Right renal cortex interstitium (tissue), 3 donors: ENCODE measurements at regions not wholly inside any gene's neighbourhood (a gene's known extent, or its start where the extent isn't known, plus 50 kb on each side); places are given as distances from the start of the nearest gene placed in this dataset.

ENCODE experiments used
- DNase-seq, 3 donors: peaks; one replicate each; pipeline ENCODE4 v3.0.0-alpha.2; 2013; ENCODE audit warnings: low read depth in 3 of 3, low spot score in 2 of 3

- DNase-seq = no peak
Observed at GRCh38 chr7:35508623-35509400, 186.1 kb downstream of the HERPUD2 start.

DNA sequence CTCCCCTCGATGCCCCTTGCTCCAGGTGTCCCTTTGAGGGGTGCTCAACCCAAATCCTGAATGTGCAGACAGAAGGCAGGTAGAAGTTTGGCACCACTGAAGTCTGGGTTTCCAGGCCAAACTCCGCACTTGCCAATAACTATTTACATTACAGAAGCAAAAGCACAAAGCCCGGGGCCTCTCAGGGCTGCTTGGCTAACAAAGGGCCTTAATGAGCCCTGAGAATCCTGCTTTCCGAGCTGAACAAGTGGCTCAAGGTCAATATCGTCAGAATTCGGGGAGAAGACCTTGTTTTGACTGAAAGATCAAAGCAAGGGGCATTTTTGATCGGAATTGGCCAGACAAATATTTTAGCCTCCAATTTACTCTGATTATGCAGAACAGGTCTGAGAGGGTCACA lies 189.9 kb downstream of the HERPUD2 start:
- DNase-seq = no peak

DNA sequence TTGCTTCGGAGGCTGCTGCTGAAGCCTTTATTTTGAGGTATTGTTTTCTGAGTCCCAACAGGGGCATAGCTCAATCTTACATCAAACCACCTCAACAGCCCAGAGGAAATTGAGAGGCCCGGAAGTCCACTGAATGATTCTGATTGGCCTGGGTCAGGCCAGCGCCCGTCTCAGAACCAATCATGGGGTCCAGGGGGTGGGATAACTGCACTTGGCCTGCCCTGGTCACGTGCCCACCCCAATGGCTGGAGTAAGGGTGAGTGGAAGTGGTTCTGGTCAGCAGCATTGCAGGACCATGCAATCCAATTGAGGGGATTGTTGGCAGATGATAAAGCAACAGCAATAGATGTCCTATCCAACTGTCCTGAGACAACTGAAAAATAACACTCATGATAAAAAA lies 190.6 kb downstream of the HERPUD2 start:
- no peak for DNase-seq

- DNase-seq = no peak
Observed at GRCh38 chr7:35501681-35502080, 193.3 kb downstream of the HERPUD2 start.

DNA sequence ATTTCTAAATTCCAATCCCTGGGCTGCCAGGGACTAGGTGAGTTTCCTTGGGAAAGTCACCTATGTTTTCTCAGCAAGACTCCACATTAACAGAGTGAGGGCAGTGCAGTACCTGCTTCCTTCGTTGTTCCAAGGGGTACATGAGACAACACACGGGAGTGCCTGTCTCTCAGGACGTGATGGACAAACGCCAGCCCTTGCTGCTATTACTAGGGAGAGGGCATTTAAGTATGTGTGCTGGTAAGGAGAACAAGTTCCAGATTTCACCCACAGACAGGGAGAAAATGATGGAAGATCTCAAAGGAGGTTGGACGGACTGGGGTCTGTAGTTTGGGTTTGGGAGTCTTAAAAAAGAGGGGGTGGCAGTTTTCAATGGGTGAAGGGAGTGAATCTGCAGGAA lies 195.7 kb downstream of the HERPUD2 start:
- no peak for DNase-seq

DNA sequence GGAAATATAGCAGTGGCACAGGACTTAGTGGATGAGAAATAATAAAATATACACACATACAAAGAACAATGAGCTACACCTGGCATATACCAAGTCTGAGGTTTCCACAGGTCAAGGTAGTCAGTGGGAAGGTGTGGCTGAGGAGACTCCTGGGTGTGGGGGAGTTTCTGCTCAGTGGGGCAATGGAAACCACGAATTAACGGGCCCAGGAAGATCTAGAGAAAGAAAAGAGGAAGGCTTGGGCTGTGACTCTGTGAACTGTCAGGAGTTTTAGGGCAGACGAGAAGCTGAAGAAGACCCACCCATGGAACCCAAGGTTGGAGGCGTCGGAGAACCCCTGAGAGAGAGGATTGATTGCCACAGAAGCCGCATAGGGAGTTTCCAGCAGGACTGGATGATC lies 196.5 kb downstream of the HERPUD2 start:
- no peak for DNase-seq

- no peak for DNase-seq
Observed at GRCh38 chr7:35495844-35496243, 199.1 kb downstream of the HERPUD2 start.

GRCh38 chr7:35495377-35495776 lies 199.6 kb downstream of the HERPUD2 start:
- DNase-seq = no peak

- DNase-seq = no peak
Observed at GRCh38 chr7:35494407-35494806, 200.5 kb downstream of the HERPUD2 start.

DNA sequence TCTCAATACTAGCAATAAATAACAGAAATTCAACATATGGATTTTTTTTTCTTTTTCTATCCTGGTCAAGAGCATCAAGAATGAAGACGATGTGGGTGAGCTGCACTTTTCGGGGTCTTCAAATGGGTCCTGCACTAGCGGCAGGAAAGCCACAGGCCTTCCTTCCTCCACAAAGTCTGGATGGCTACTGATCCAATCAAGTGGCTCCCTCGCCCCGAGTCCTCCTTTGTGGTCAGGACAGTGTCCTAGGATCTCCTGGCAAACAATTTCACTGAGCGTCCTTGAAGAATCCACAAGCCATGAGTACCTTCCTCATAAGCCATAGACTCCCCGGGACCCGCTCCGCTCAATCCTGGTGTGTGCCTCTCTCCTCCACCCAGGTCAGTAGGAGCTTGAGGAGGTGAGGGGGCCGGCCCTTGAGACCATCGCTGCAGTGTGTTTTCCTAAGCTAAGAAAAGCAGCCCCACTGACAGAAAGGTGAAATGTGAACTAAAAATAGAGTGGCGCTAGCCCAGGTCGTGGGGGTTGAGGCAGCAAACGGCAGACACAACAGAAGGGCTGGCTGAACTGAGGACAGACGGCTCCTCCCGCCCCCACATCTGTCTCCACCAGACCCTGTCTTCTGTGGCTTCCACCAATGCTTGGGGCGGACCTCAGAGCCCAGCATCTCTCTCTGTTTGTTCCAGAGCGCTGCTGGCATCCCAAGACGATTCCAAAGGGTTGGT lies 202.3 kb downstream of the HERPUD2 start:
- DNase-seq = no peak

GRCh38 chr7:35491233-35491632 lies 203.7 kb downstream of the HERPUD2 start:
- no peak for DNase-seq

GRCh38 chr7:35487841-35488240 lies 207.1 kb downstream of the HERPUD2 start:
- DNase-seq = no peak

DNA sequence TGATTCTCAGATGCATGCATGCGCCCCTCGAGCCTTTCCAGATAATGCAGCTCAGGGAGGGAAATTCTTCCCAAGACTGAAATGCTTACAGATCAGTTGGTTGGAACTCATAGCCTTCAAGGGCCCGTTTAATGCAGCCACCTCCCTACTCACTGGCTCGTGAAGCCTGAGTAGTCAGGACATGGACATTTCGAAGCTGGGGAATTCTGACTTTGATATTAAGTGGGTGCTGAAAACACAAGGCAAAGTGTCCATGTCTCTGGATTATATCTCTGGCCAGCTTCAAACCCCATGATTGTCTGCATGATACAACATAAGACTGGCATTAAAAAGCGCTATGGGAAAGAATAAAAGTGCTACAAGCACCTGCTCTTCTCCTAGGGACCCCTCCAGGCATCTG lies 207.5 kb downstream of the HERPUD2 start:
- no peak for DNase-seq

GRCh38 chr7:35485436-35485835 lies 209.5 kb downstream of the HERPUD2 start:
- DNase-seq = no peak

GRCh38 chr7:35483568-35483967 lies 211.4 kb downstream of the HERPUD2 start:
- DNase-seq = no peak

DNA sequence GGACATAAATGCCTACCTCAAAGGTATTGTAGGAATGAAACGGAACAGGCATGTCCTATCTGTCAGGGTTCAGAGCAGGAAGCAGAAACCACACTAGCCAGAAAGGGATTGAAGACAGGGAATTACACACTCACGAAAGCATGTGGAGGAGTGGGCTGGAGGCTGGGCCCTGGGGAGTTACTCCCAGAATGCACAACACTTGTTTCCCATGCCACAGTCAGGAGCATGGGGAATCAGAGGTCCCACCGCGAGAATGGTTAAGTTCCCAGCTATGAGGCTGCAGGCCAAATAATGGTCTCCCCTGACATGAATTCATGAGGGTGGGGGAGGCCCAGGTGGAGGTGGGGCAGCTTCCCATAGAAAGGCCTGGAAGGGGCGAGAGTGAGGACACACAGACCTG lies 212.7 kb downstream of the HERPUD2 start:
- DNase-seq = peak in 1 of 3 donors; percentile 3

- no peak for DNase-seq
Observed at GRCh38 chr7:35480806-35481205, 214.1 kb downstream of the HERPUD2 start.

GRCh38 chr7:35477609-35478008 lies 217.3 kb downstream of the HERPUD2 start:
- no peak for DNase-seq

DNA sequence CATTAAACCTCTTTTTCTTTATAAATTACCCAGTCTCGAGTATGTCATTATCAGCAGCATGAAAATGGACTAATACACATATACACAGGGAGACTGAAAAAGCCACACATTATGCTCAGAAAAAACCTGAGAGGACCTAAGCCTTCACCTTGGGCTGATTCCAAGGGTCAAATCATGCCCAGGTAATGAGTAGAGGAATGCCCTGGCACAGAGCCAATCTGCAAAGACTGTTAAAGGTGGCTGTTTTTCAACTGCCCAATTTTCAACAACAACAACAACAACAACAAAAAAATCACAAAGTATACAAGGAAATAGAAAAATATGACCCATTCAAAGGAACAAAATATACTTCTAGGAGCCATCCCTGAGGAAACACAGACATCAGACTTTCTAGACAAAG lies 220.2 kb upstream of the TBX20 start:
- DNase-seq = no peak

GRCh38 chr7:35468606-35469005 lies 214.7 kb upstream of the TBX20 start:
- DNase-seq = no peak

GRCh38 chr7:35467456-35467978 lies 213.6 kb upstream of the TBX20 start:
- DNase-seq = no peak

DNA sequence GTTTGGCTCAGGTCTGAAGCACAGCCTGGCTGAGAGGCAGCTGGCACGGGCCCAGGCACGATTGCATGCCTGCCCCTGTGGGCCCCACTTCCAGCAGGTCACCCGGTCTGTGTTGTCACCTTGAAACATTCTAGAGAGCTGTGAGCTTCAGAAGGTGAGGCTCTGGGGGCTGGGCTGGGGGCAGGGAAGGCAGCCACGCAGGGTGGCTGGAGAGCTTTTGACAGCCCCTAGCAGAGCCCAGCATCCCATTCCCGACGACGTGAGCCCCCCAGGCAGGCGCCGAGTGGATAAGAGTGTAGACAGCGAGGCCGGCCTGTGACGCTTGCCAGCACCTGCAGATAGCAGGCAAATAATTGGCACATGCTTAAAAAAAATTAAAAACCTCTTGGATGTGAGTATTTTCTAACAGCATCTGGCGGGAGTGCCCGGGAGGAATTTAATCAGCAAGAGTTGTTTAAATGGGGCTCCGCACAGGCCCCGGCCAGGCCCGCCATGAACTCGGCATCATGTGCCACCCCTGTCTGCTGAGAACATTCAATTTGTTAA lies 212.0 kb upstream of the TBX20 start:
- no peak for DNase-seq
